Activated T-helper 2 cell treated with anti-CD3 and anti-CD28 coated beads, Interferon-gamma antibody, Interleukin-2, Interleukin-4, amounts not matched to agents 10 μg/mL and 5 μg/mL and 100 μg/mL, durations not matched to agents 14 hours and 24 hours and 36 hours (primary cell): ENCODE measurements at regions not wholly inside any gene's neighbourhood (a gene's known extent, or its start where the extent isn't known, plus 50 kb on each side); places are given as distances from the start of the nearest gene placed in this dataset.
"Not testable (repeated sequence)": the region's sequence is repeated elsewhere in the genome, so short reads cannot be mapped to it uniquely, and the experiment has no call there.

Experiments
- DNase-seq: peaks from one replicate; pipeline ENCODE4 v3.0.0; 2021; ENCODE audit warnings: low spot score
- H3K27ac Mint-ChIP-seq: one replicate; pipeline ENCODE4 v1.8.0; 2021; ENCODE audit warnings: mixed read lengths
- H3K27me3 Mint-ChIP-seq: one replicate; pipeline ENCODE4 v1.8.0; 2021; ENCODE audit warnings: low read depth, mixed read lengths
- H3K36me3 Mint-ChIP-seq: one replicate; pipeline ENCODE4 v1.8.0; 2021; ENCODE audit warnings: low read depth, mixed read lengths
- H3K4me1 Mint-ChIP-seq: one replicate; pipeline ENCODE4 v1.8.0; 2021; ENCODE audit warnings: low read depth, mixed read lengths
- H3K4me3 Mint-ChIP-seq: one replicate; pipeline ENCODE4 v1.8.0; 2021; ENCODE audit warnings: low read depth, mild to moderate bottlenecking, moderate library complexity, mixed read lengths
- H3K9me3 Mint-ChIP-seq: one replicate; pipeline ENCODE4 v1.8.0; 2021; ENCODE audit warnings: mixed read lengths
- intact Hi-C: fragments of 100-400 bp; cut with micrococcal nuclease; formaldehyde crosslinking; loops from one replicate; pipeline ENCODE4 v1.15.1; 2023

DNA sequence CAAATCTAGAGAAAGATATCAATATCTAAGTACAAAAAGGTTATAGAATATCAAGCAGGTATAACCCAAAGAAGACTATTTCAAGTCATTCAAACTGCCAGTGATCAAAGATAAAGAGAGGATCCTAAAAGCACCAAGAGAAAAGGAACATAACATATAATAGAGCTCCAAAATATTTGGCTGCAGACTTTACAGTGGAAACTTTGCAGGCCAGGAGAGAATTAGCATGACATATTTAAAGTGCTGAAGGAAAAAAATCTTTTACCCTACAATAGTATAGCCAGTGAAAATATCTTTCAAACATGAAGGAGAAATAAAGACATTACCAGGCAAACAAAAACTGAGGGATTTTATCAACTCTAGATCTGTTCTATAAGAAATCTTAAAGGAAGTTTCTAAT lies 254.3 kb upstream of the ARHGEF26 start:
- Mint-ChIP-seq H3K27me3 (no peaks in the 10 kb centered on the region), H3K27ac (no peak overlapping the region), H3K9me3 (no peaks in the 10 kb centered on the region), H3K4me1 (no peaks in the 10 kb centered on the region), H3K4me3 (no peak overlapping the region), H3K36me3 (no peaks in the 10 kb centered on the region)
- intact Hi-C loops, result no loop called here
- no peak for DNase-seq

DNA sequence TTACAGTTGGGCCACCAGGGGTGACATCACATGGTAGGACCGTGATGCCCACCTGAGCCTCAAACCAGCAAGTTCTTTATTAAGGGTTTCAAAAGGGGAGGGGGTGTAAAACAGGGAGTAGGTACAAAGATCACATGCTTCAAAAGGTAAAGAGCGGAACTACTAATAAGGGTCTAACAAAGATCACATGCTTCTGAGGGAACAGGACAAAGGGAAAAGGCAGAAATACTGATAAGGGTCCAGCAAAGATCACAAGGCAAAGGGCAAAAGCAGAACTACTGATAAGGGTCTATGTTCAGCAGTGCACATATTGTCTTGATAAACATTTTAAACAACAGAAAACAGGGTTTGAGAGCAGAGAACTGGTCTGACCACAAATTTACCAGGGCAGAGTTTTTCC lies 246.8 kb upstream of the ARHGEF26 start:
- not testable (repeated sequence) for H3K27ac Mint-ChIP-seq

DNA sequence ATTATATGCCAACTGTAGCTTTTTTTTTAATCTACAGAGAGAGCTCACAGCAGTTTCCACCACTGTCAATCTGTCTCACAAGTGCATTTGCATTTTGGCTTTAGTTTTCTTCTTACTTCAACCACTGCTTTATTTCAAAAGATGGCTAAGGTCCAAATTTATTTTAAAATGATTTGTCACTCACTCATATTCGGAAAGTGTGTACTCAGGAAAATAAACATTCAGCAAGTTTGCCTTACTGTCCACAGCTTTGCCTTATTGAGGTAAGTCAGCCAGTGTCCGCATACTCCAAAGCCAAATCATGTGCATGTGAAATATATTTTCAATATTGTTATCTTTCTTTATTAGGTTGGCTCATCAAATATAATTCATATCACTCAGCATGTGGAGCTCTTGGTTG lies 240.7 kb upstream of the ARHGEF26 start:
- Mint-ChIP-seq H3K9me3 (no peaks in the 10 kb centered on the region), H3K4me1 (no peaks in the 10 kb centered on the region), H3K27ac (no peak overlapping the region), H3K27me3 (no peaks in the 10 kb centered on the region), H3K4me3 (no peak overlapping the region), H3K36me3 (no peaks in the 10 kb centered on the region)
- DNase-seq, result no peak
- intact Hi-C loops, result no loop called here

More for the DNA sequence above, 246.8 kb upstream of the ARHGEF26 start:
- H3K36me3 Mint-ChIP-seq, intact Hi-C loops, DNase-seq, H3K4me3 Mint-ChIP-seq, H3K27me3 Mint-ChIP-seq, H3K9me3 Mint-ChIP-seq, H3K4me1 Mint-ChIP-seq: not testable (repeated sequence)

DNA sequence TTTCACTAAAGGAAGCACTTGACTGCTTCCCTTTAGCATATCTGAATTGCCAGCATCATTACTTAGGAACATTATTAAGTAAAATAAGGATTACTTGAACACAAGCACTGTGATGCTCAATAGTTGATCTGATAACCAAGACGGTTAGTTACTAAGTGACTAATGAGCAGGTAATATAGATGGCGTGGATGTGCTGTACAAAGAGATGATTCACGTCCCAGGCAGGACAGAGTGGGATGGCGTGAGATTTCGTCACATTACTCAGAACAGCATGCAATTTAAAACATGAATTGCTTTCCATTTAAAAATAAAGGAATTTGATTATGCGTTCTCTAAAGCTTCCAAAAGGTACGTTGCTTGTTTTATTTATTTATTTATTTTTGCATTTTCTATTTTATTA lies 240.0 kb upstream of the ARHGEF26 start:
- intact Hi-C loops, result no loop called here
- Mint-ChIP-seq H3K9me3 (no peaks in the 10 kb centered on the region), H3K27me3 (no peaks in the 10 kb centered on the region), H3K4me3 (no peak overlapping the region), H3K36me3 (no peaks in the 10 kb centered on the region), H3K27ac (no peak overlapping the region), H3K4me1 (no peaks in the 10 kb centered on the region)
- DNase-seq, result no peak

DNA sequence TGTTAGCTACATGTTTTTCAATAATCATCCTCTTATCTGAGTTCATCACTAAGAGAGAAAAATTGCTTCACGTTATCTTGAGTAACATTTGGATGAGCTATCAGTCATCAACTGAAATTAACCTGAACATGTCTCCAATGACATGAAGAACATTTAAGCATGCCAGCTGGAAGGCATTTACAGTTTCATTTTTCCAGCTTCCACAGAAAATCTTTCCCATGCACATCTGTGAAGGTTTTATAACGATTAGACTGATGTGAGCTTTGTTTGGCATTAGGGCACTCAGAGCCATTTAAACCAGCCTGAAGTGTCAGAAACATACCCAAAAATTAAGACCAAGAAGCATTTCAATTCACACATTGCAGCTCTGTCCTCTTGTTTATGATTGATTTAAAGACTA lies 235.8 kb upstream of the ARHGEF26 start:
- Mint-ChIP-seq H3K4me3 (no peak overlapping the region), H3K4me1 (no peaks in the 10 kb centered on the region), H3K9me3 (no peaks in the 10 kb centered on the region), H3K27me3 (no peaks in the 10 kb centered on the region), H3K27ac (no peak overlapping the region), H3K36me3 (no peaks in the 10 kb centered on the region)
- intact Hi-C loops, result no loop called here
- DNase-seq, result no peak

DNA sequence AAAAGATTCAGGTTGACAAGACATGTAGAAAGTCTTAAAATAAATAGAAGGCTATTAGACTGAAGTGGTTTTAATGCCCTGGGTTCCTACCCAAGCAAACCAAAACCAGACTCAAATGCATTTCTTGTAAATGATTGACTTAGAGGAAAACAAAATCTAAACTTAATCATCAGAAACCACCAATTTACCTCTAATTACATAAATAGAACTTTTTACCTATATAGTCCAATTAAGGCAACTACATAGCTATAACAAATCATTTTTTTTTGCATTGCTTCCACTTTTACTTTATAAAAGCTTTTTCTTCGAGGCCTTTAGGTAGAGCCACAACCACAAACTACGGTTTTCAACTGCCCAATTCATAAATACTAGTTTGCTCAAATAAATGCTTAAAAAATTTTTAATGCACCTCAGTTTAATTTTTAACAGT lies 231.3 kb upstream of the ARHGEF26 start:
- H3K4me3 Mint-ChIP-seq, result no peak overlapping the region
- H3K9me3 Mint-ChIP-seq, result no peaks in the 10 kb centered on the region
- H3K4me1 Mint-ChIP-seq, result peaks cover 2% of the 10 kb centered on the region
- H3K36me3 Mint-ChIP-seq, result no peaks in the 10 kb centered on the region
- H3K27ac Mint-ChIP-seq, result no peak overlapping the region
- intact Hi-C loops, result no loop called here
- no peak for DNase-seq
- H3K27me3 Mint-ChIP-seq, result no peaks in the 10 kb centered on the region

DNA sequence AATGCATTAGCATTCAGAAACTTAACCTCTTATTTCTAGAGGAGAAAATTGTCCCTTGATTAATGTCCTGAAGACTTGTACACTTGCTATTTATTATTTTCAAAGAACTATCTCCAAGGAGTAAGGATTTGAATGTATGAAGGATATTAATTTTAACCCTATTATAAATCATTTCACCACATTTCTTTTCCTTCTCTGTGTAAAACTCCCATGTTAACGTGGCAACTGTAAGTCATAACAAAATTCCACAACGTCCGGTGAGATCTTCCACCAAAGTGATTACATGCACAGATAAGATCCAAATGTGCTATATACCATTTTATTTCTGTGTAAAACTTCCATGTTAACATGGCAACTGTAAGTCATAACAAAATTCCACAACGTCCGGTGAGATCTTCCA lies 229.1 kb upstream of the ARHGEF26 start:
- DNase-seq, result no peak
- no peaks in the 10 kb centered on the region for H3K27me3 Mint-ChIP-seq
- no peak overlapping the region for H3K4me3 Mint-ChIP-seq
- H3K9me3 Mint-ChIP-seq, result no peaks in the 10 kb centered on the region
- H3K27ac Mint-ChIP-seq, result no peak overlapping the region
- H3K36me3 Mint-ChIP-seq, result no peaks in the 10 kb centered on the region
- peaks cover 2% of the 10 kb centered on the region for H3K4me1 Mint-ChIP-seq
- intact Hi-C loops, result no loop called here

GRCh38 chr3:153894857-153895256 lies 226.3 kb upstream of the ARHGEF26 start:
- Mint-ChIP-seq H3K27me3 (no peaks in the 10 kb centered on the region), H3K4me1 (peaks cover 2% of the 10 kb centered on the region), H3K4me3 (no peak overlapping the region), H3K27ac (no peak overlapping the region), H3K36me3 (no peaks in the 10 kb centered on the region), H3K9me3 (no peaks in the 10 kb centered on the region)
- intact Hi-C loops, result no loop called here
- no peak for DNase-seq

DNA sequence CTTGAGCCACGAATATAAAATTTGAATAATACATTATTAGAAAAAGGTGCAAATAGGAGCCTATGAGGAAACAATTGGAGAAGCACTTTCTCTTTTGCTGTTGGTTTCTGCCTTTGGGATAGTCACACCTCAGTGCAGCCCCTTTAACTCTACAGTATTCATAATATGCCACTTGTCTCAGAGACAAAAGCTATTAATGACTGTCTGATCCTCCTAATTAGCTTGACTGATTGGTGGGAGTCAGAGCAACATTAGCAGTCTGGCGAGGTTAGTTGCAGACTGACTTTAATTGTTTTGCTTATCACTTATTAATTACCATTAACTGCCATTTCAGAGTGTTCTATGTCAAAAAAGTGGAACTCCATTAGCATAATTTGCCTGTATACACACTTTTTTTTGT lies 225.0 kb upstream of the ARHGEF26 start:
- H3K36me3 Mint-ChIP-seq, result no peaks in the 10 kb centered on the region
- no peak for DNase-seq
- H3K9me3 Mint-ChIP-seq, result no peaks in the 10 kb centered on the region
- no peak overlapping the region for H3K27ac Mint-ChIP-seq
- H3K27me3 Mint-ChIP-seq, result no peaks in the 10 kb centered on the region
- intact Hi-C loops, result no loop called here
- H3K4me3 Mint-ChIP-seq, result no peak overlapping the region
- peaks cover 2% of the 10 kb centered on the region for H3K4me1 Mint-ChIP-seq

DNA sequence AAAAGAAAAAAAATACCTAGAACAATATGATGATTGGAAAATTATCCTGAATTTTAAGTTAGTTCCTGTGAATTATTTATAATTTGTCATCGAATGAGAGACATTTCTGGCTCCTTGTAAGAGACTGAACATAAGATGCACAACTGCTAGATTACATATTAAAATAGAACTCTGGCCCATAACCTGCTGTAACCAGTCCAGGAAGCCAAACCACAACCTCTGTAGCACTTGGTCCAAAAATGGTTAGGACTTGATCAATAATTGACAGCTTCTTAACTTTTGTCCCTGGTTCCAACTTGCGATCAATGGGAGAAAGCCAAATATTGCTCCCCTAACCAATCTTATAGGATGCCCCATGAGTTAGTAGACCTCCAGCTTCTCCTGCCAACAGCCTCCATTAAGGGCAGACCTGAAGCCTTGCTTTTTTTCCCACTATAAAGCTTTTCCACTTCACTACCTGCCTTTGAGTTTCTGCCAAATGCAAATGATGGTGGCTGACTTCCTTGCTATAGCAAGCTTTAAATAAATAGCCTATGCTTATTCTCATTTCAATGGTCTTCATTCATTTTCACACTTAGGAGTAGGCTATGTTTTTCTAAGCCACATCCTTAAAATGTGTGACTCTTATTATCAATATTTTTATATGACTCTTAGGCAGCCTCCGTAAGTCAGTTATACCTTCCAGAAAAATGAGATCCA lies 224.0 kb upstream of the ARHGEF26 start:
- Mint-ChIP-seq H3K27ac (no peak overlapping the region), H3K36me3 (no peaks in the 10 kb centered on the region), H3K27me3 (no peaks in the 10 kb centered on the region), H3K4me1 (no peaks in the 10 kb centered on the region), H3K9me3 (no peaks in the 10 kb centered on the region), H3K4me3 (no peak overlapping the region)
- no peak for DNase-seq
- intact Hi-C loops, result no loop called here

GRCh38 chr3:153897842-153898241 lies 223.3 kb upstream of the ARHGEF26 start:
- Mint-ChIP-seq H3K27me3 (no peaks in the 10 kb centered on the region), H3K4me1 (no peaks in the 10 kb centered on the region)
- intact Hi-C loops, result no loop called here

DNA sequence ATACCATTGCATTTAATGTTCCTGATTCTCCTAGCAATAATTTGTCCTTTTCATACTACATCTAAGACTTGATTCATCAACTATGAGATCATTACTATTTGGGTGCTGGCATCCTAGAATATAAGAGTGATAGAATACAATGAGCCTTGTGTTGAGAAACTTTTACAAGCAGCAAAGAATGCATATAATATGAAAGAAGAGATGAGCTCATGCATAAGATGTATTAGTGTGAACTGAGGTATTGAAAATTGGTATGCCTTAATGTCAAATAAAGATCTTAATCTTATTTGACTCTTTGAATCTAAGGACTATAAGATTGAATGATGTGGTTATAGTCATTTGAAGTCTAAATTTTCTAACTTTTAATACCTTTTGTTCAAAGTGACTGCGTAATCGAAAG lies 220.0 kb upstream of the ARHGEF26 start:
- H3K27me3 Mint-ChIP-seq, result no peaks in the 10 kb centered on the region

More at GRCh38 chr3:153897842-153898241, 223.3 kb upstream of the ARHGEF26 start:
- no peak overlapping the region for H3K4me3 Mint-ChIP-seq
- no peak overlapping the region for H3K27ac Mint-ChIP-seq
- H3K9me3 Mint-ChIP-seq, result no peaks in the 10 kb centered on the region
- no peaks in the 10 kb centered on the region for H3K36me3 Mint-ChIP-seq
- DNase-seq, result no peak

DNA sequence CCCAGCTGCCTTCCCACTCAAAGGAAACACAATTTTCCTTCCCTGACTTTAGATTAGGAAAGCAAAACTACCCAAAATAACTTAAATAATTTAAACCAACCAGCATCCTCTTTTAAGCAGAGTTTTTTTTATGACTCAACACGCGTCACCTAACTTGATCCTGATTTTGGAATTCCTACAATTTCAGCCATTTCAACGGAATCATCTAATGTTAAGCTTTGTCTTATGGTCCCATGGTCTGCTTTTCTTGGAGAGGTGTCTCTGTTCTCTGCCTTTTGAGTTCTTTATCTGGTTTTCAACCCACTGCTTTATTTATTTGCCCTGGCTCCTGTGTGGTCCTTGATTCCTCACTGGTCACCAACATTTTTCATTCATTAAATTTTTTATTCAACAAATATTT lies 219.2 kb upstream of the ARHGEF26 start:
- DNase-seq, result no peak
- Mint-ChIP-seq H3K4me3 (no peak overlapping the region), H3K27me3 (no peaks in the 10 kb centered on the region), H3K9me3 (peaks cover 5% of the 10 kb centered on the region), H3K4me1 (no peaks in the 10 kb centered on the region), H3K36me3 (no peaks in the 10 kb centered on the region), H3K27ac (no peak overlapping the region)
- intact Hi-C loops, result no loop called here

More for the DNA sequence above, 220.0 kb upstream of the ARHGEF26 start:
- no peak overlapping the region for H3K27ac Mint-ChIP-seq
- intact Hi-C loops, result no loop called here
- DNase-seq, result no peak
- no peak overlapping the region for H3K4me3 Mint-ChIP-seq
- no peaks in the 10 kb centered on the region for H3K4me1 Mint-ChIP-seq
- H3K36me3 Mint-ChIP-seq, result no peaks in the 10 kb centered on the region
- H3K9me3 Mint-ChIP-seq, result peaks cover 5% of the 10 kb centered on the region

GRCh38 chr3:153903430-153903829 lies 217.8 kb upstream of the ARHGEF26 start:
- intact Hi-C loops, result no loop called here
- Mint-ChIP-seq H3K9me3 (peaks cover 5% of the 10 kb centered on the region), H3K27ac (no peak overlapping the region), H3K36me3 (no peaks in the 10 kb centered on the region), H3K27me3 (no peaks in the 10 kb centered on the region), H3K4me1 (no peaks in the 10 kb centered on the region), H3K4me3 (no peak overlapping the region)
- no peak for DNase-seq
